ENCODE measurements at regions not wholly inside any gene's neighbourhood (a gene's known extent, or its start where the extent isn't known, plus 50 kb on each side); places are given as distances from the start of the nearest gene placed in this dataset.
"Not testable (repeated sequence)": the region's sequence is repeated elsewhere in the genome, so short reads cannot be mapped to it uniquely, and the experiment has no call there.

DNA sequence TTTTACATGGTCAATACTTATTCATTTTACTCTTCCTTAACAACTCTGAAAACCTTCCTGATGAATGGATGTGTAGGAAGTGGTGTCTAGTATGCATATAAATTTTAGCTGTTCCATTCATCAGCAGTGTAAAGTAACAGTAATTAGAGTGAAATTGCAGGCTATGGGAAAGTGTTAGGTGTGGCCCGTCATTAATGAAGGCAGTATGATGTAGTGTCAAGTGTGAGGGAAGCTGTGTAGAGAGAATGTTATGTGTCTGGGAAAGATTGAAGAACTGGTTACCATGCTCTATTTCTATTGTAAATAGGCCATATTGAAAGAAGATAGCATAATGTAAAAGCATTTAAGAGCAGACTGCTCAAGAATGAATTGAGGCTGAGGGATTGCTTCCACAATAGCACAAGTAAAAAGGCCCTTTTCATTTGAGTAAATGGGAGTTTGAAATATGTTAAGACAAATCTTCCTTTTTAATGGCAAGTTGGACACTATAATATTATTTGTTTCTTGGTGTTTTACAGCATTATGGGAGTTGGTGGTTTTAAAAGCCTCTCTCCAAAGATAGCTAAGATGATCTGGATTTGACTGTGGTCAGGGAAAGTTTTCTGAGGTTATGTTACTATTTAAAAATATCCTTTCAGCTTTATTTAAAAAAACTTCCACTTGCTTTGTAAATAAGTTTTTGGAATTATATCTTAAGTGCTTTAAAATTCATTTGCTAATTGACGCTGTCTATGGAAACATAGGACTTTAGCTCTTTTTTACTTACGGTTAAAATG is 401.0 kb upstream of the ZEB2 start:
- DNase-seq (ENCODE audit: low read depth in 4 of 4, low spot score in 3 of 4), result no peak

DNA sequence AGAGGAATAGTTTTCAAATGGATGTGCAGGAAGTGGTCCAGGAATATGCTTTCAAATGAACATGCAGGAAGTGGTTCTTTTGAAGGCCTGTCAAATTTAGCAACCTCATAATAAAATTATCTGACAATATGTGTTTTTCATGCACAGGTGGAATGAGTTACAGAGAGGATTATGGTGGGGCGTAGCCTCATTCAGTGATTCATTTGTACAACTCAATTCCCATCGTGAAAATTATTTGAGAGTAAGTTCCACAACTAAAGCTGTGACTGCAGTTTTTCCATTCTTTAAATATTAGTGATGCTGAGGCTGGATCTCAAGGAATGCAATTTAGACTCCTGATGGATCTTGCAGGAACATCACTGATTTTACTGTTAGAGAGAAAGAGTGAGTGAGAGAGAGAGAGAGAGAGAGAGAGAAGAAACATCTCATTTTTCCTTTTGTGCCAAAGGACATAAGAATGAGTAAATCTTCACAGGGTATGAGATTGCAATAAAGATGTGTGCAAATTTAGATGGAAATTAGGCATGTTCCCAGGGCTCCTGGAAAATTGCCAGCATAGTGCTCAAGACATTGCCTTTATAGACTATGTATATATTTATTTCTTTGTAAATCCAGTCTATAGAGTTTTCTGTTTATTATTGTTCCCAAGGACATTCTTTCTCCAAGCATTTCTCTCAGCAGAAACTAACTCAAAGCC is 394.9 kb upstream of the ZEB2 start:
- DNase-seq (ENCODE audit: low read depth in 4 of 4, low spot score in 3 of 4), result no peak

DNA sequence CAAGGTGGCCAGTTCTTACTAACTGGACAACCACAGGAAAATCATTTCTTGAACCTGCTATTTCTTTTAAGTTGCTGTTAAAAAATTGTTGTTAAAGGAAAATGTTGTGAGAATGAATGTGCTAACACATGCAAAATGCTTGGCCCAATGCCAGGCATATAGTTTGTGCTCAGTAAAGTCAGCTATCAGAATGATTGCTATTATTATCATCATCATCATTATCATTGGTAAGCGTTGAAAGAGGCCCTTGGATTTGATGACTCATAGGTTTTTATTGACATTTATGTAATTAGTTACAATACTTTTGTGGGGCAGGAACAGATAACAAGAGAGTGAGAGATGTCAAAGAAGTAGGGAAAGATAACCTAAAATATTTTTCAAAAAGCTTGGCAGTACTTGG is 394.2 kb upstream of the ZEB2 start:
- no peak for DNase-seq (ENCODE audit: low read depth in 4 of 4, low spot score in 3 of 4)

DNA sequence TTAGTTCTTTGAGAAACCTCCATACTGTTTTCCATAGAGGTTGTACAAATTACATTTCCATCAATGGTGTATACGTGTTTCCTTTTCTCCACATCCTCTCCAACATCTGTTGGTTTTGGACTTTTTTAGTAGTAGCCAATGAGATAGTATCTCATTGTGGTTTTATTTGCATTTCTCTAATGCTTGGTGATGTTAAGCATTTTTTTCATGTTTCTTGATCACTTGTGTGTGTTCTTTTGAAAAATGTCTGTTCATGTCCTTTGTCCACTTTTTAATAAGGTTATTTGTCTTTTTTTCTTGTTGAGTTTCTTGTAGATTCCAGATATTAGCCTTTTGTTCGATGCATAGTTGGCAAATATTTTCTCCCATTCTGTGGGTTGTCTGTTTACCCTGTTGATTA is 392.3 kb upstream of the ZEB2 start:
- DNase-seq (ENCODE audit: low read depth in 4 of 4, low spot score in 3 of 4), result no peak

DNA sequence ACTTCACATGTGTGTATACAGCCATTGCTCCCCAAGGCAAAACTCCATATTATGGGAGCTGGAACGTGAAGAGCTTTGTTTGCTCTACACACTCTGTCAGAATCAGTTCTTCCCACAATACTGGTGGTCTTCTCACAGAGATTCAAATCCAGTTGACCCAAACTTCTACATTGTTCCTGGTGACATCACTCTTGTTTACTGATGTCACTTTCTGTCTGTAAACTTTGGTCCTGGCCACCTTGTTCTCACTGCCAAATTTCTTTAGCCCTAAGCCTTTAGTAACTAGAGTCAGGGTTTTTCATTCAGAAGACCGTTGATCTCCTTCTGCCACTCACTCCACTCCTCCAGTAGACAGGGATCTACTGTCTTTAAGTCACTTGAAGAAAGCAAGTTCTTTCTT is 386.0 kb upstream of the ZEB2 start:
- DNase-seq (ENCODE audit: low read depth in 4 of 4, low spot score in 3 of 4), result no peak

DNA sequence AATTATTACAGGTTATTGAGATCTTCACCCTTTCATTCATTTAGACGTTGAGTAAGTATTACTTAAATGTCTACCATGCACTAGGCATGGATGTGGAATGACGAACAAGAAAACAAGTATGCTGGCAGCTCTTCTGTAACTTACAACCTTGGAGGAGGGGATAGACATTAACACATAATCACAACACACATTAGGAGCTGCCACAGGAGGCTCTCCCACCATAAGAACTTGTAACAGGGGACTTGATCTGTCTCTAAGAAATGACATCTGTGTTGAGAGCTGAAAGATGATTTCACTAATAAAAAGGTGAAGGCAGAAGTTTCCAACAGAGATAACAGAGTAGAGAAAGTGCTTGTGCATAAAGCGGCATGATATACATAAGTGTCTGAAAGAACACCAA is 384.7 kb upstream of the ZEB2 start:
- DNase-seq (ENCODE audit: low read depth in 4 of 4, low spot score in 3 of 4), result no peak

DNA sequence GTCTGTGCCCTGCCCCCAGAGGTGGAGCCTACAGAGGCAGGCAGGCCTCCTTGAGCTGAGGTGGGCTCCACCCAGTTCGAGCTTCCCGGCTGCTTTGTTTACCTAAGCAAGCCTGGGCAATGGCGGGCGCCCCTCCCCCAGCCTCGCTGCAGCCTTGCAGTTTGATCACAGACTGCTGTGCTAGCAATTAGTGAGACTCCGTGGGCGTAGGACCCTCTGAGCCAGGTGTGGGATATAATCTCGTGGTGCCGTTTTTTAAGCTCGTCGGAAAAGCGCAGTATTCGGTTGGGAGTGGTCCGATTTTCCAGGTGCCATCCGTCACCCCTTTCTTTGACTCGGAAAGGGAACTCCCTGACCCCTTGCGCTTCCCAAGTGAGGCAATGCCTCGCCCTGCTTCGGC is 383.1 kb upstream of the ZEB2 start:
- not testable (repeated sequence) for DNase-seq (ENCODE audit: low read depth in 4 of 4, low spot score in 3 of 4)

DNA sequence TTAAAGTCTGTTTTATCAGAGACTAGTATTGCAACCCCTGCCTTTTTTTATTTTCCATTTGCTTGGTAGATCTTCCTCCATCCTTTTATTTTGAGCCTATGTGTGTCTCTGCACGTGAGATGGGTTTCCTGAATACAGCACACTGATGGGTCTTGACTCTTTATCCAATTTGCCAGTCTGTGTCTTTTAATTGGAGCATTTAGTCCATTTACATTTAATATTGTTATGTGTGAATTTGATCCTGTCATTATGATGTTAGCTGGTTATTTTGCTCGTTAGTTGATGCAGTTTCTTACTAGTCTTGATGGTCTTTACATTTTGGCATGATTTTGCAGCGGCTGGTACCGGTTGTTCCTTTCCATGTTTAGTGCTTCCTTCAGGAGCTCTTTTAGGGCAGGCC is 381.5 kb upstream of the ZEB2 start:
- not testable (repeated sequence) for DNase-seq (ENCODE audit: low read depth in 4 of 4, low spot score in 3 of 4)

DNA sequence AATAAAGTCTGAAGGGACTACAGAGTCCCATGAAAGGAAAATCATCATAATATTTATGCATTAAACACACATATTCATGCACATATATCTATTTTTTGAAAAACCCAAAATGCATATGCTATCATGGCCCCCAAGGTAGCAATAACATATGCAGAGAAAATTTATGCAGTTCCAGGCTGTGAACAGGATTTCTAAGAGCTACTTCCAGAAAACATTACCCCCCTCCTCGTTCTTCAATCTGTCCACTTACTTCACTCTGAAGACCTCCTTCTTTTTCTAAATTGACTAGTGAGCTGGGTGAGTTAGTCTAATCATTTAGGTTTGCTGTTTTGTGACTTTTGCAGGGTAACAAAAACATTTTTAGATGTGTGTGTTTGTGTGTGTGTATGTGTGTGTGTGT is 376.4 kb upstream of the ZEB2 start:
- no peak for DNase-seq (ENCODE audit: low read depth in 4 of 4, low spot score in 3 of 4)

DNA sequence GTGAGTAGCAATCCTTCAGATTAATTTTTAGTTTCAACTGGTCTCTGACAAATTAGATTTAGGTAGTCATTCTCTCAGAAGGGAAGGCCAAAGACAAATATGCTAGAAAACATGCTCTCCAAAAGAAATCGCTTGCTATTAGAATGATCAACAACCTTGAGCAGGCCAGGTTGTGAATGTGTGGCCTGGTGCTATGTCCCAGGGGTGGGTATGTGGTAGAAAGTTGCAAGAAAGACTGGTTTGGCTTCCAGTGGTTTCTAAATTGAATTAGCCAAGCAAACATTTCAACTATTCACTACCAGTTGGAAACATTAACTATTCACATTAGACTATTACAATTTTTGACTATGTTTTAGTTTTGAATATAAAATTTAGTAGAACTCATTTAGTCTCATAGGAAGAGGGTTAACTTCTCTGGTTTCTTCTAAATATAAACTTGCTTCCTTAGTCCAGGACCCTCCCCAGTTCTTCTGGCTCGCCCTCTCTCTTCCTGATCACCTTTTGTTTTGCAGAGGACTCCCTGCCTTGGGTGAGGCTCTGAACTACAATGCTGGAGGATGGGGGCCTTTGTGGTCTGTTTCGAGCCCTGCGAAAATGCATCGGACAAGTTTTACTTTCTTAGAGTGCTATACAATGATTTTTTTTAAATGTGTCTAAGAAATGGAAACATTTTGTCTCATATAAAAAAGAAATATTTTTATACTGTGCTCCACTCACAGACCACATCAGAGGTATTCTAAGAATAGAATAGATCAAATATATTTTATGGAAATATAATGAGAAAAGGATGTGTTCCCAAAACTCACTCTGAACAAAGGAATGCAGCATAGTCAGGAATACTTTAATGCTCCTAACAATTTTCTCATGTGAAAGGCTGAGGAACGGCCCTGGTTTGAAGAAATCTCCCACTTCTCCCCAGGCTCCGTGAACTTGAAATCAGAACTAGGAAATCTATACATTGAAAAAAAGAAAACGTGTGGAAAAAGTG is 375.0 kb upstream of the ZEB2 start:
- no peak for DNase-seq (ENCODE audit: low read depth in 4 of 4, low spot score in 3 of 4)

DNA sequence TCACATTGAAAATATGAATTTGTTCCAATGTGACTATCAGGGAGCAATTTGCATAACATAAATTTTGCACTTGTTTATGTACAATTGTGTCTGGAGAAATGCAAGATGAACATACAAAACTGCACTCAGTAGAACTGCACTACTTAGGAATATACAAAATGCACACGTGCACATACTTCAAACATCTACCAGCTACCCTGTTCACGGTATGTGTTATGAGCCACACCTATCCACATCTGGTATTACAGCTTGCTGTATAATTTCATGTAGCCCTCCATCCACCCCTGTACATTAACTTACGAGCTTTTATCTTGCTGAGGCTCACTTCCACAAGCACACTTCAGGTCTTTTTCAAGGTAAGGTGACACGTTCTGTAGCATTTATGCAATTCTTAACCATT is 373.5 kb upstream of the ZEB2 start:
- no peak for DNase-seq (ENCODE audit: low read depth in 4 of 4, low spot score in 3 of 4)

DNA sequence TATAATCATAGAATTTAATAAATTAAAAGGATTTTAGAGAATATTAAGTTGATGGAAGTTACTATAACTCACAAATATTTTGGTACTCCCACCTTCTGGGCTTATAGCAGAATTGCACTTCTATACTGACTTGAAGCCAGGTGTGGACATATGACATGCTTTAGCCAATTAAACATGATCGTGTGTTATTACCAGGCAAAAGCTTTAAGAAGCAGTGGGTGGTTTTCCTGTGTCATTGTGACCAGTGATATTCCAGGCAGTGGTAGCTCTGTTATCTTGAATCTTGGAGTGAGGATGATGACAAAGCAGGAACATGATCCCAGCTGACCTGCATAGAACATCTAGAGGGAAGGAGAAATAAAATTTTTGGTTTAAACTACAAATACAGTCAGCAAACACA is 370.9 kb upstream of the ZEB2 start:
- DNase-seq (ENCODE audit: low read depth in 4 of 4, low spot score in 3 of 4), result no peak

DNA sequence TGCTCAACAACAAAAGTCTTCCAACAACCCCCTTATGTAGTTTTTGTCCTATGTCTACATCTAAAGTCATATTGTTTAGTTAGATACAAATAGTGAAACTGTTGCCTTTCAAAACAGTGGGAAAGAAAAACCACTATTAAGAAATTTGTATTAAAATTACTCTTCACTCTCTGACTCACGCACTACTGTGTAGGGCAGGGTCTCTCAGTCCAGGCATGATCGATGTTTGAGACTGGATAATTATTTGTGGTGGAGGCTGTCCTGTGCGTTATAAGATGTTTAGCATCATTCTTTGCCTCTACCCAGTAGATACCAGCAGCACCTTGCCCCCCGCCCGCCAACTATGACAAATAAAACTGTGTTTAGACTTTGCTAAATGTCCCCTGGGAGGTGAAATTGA is 369.4 kb upstream of the ZEB2 start:
- DNase-seq (ENCODE audit: low read depth in 4 of 4, low spot score in 3 of 4), result no peak

DNA sequence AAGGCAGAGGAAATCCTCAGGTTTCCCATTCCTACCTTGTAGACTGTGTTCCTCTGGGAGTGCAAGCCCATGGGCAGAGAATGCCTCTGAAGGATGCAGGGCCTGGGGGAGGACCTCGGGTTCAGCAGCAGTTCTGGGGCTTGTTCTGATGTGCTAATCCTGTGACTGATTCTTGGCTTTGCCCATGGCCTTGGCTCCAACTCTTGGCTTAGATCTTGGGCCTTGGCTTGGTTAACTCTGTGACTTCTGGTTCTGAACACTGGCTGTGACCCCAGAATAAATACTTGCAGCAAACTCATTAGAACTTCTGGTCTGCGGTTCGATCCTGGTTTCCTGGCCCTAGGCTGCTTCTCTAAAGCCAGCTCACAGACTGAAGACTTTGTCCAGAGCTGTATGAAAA is 366.9 kb upstream of the ZEB2 start:
- DNase-seq (ENCODE audit: low read depth in 4 of 4, low spot score in 3 of 4), result no peak

DNA sequence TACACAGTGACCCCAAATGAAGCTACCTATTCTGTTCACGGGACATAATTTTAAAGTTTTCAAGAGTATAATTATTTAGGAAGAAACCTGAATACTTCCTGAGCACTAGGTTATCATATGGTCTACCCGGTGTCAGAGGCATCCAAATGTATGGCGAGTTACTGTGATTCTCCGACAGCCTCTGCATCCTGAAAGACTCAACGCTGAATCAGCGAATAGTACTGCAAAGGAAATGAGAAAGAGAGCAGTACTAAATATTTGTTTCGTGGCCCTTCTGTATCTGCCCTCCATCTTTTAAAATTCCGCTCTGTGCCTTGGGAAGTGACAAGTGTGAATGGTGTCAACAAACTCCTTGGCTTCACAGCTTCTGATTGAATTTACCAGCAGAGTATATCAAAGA is 358.0 kb upstream of the ZEB2 start:
- DNase-seq (ENCODE audit: low read depth in 4 of 4, low spot score in 3 of 4), result no peak

DNA sequence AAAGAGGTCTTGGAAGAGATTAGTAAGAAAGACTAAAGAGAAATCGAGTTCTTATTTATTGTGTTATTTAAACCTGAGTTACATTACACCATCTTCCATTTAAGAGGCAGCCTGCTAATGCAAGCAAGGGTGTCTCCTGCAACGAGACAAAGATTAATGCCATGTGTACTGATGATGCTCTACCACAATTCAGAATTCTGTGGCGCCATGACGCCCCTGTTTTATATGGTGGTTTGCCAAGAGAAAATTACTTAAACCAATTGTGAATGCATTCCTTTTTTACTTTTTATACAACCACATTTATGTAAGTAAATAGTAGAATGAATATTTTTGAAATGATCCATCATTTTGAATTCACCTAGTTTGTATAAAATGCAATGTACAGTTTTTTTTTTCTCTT is 356.1 kb upstream of the ZEB2 start:
- no peak for DNase-seq (ENCODE audit: low read depth in 4 of 4, low spot score in 3 of 4)

DNA sequence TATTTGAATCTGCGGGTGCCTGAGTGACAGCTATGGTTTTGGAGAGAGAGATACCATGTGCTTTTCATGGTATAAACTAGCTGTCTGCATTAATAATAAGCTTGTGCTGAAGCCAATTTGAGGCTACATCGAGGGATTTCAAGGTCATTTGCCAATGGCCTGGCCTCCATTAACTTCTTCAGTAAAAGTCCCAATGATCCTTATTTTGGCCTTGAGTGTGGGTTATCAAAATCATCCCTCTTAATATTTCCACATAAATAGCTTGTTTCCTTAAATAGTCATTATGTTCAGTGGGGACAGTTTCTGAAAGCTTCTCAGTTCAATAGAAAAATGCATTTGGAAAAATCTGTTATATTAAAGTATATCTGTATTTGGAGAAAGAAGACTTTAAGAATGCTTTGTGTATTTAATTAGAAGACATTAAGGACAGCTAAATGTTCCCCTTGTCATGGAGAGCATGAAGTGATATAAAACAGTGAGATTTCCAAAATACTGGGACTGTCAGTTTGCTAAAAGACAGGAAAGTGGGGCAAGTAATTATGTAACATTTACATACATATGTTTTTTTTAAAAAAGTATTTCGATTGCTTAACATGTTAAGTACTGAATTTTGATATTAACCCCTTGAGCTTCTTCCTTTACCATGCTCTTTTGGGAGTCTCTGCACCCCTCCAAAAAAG is 355.5 kb upstream of the ZEB2 start:
- DNase-seq (ENCODE audit: low read depth in 4 of 4, low spot score in 3 of 4), result no peak

DNA sequence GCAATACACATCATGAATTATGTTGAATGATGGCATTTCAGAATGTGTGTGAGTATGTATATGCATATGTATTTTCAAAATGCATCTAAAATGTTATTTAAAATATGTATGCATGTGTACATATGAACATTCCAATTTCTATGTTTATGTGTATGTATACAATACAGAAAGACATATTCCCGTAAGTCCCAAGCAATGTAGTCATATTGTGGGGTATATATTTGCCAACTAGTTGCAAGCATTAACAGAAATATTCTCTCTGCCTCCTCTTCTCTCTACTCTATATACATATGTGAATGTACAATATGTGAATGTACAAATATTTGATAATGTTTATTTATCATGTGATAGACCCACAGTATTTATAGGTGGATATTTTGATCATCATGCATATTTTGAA is 345.8 kb upstream of the ZEB2 start:
- DNase-seq (ENCODE audit: low read depth in 4 of 4, low spot score in 3 of 4), result no peak

DNA sequence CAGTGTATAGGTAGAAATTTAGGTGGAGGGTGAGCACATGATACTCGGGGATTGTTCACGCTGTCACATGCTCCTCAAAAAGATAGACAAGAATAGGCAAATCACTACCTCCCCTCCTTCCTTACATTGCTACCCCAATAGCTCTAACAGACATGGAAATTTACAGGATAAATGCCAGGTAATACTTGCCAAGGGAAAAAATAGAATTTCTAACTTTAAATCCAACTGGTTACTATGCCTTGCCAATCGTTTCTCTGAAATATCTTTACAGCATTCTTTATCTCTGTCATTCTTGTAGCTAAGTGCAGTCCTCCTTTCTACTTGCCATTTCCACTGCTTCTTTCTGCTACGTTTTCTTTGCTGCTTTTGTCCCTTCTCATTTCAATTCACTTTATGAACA is 339.8 kb upstream of the ZEB2 start:
- no peak for DNase-seq (ENCODE audit: low read depth in 4 of 4, low spot score in 3 of 4)

DNA sequence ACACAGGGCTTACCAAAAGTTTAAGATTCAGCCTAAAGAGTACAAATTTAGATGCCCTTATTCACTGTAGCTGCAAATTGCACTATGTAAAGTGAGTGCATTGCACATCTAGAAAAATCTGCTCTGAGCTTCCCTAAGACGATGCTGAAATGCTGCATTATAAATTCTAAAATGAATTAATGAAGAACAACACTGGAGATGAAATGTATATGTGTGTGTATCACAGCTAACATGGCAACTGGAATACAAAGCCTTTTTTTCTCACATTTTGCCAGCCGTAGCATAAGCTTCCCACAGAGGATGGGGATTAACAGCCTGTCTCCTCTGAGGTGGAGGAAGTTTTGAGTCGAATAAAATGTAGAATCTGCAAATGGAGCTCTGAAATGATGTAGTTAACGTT is 338.3 kb upstream of the ZEB2 start:
- no peak for DNase-seq (ENCODE audit: low read depth in 4 of 4, low spot score in 3 of 4)

DNA sequence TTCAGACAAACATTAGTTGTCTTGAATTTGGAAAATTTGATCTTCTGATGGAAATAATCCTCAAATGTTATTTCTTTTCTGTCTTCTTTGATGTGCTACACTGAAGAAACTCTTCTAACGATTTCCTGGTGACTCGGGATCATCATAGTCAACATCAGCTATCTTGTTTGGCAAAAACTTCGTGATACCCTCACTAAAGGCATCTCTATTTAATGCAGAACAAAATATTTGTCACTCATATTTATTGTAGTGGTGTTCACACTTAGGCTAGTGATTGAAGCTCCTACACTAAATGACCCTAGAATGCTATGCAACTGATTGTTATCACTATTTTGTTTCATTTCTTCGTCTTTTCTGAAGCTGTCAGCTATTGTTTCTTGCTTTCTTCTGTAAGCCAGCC is 334.7 kb upstream of the ZEB2 start:
- no peak for DNase-seq (ENCODE audit: low read depth in 4 of 4, low spot score in 3 of 4)
